CD4-positive, alpha-beta T cell (primary cell): ENCODE measurements at regions not wholly inside any gene's neighbourhood (a gene's known extent, or its start where the extent isn't known, plus 50 kb on each side); places are given as distances from the start of the nearest gene placed in this dataset.

ENCODE experiments used
- ATAC-seq: fragments of 200-7000 bp; cut with Tn5 transposase; one replicate; pipeline ENCODE4 v1.10.0; 2022; ENCODE audit warnings: mild to moderate bottlenecking; ENCODE audit not compliant: poor library complexity
- CTCF ChIA-PET: fragments of 350-600 bp; sonication (Branson Sonifier 250); formaldehyde crosslinking; loops from one replicate; lab custom pipeline; 2021; ENCODE audit warnings: antibody characterized with exemption, inconsistent platforms; lab: Charles Lee
- POLR2A ChIA-PET: fragments of 350-600 bp; sonication (Branson Sonifier 250); formaldehyde crosslinking; loops from one replicate; lab custom pipeline; 2021; ENCODE audit warnings: antibody characterized with exemption, inconsistent platforms; lab: Charles Lee
- DNase-seq, 14 experiments: peaks; one replicate each; pipeline ENCODE4 v3.0.0-alpha.2; 2013 to 2020; ENCODE audit warnings: mixed read lengths in 2 of 14
- H3K27ac ChIP-seq, 2 donors: one replicate each; pipeline versions ENCODE4 v1.5.1 to v1.7.0; 2013; ENCODE audit warnings: low read length in 2 of 2, low read depth in 1 of 2, mild to moderate bottlenecking in 1 of 2
- H3K27me3 ChIP-seq, 2 experiments: 1 replicate in 1 of 2; 2 replicates in 1 of 2; pipeline versions ENCODE4 v1.6.1 to v1.7.0; 2013; ENCODE audit warnings: low read length in 2 of 2, control low read depth in 1 of 2, mild to moderate bottlenecking in 1 of 2, moderate library complexity in 1 of 2; ENCODE audit not compliant: insufficient read depth in 2 of 2, control insufficient read depth in 1 of 2
- H3K36me3 ChIP-seq: one replicate; pipeline ENCODE4 v1.6.1; 2013; ENCODE audit warnings: low read length, control low read depth; ENCODE audit not compliant: insufficient read depth
- H3K4me1 ChIP-seq: one replicate; pipeline ENCODE4 v1.6.1; 2013; ENCODE audit warnings: low read length, control low read depth; ENCODE audit not compliant: insufficient read depth
- H3K4me3 ChIP-seq: one replicate; pipeline ENCODE4 v1.5.1; 2013; ENCODE audit warnings: mild to moderate bottlenecking, low read length, moderate library complexity
- H3K9me3 ChIP-seq, 2 experiments: 1 replicate in 1 of 2; 2 replicates in 1 of 2; pipeline versions ENCODE4 v1.6.1 to v1.7.0; 2013; ENCODE audit warnings: low read length in 2 of 2, mild to moderate bottlenecking in 2 of 2, control low read depth in 1 of 2, moderate library complexity in 1 of 2; ENCODE audit not compliant: control insufficient read depth in 1 of 2, insufficient read depth in 1 of 2
- H3K27ac Mint-ChIP-seq: one replicate; pipeline ENCODE4 v1.8.0; 2020; ENCODE audit warnings: mixed read lengths
- H3K27me3 Mint-ChIP-seq: one replicate; pipeline ENCODE4 v1.8.0; 2021; ENCODE audit warnings: mixed read lengths
- H3K36me3 Mint-ChIP-seq: one replicate; pipeline ENCODE4 v1.8.0; 2021; ENCODE audit warnings: low read depth, mixed read lengths
- H3K4me1 Mint-ChIP-seq: one replicate; pipeline ENCODE4 v1.8.0; 2021; ENCODE audit warnings: low read depth, mixed read lengths
- H3K4me3 Mint-ChIP-seq: one replicate; pipeline ENCODE4 v1.8.0; 2020; ENCODE audit warnings: mild to moderate bottlenecking, mixed read lengths
- H3K9me3 Mint-ChIP-seq: one replicate; pipeline ENCODE4 v1.8.0; 2020; ENCODE audit warnings: mixed read lengths
- intact Hi-C, 2 experiments: fragments of 100-400 bp; cut with DNase I in 1 of 2; cut with micrococcal nuclease in 1 of 2; formaldehyde crosslinking; loops; one replicate each; pipeline versions ENCODE4 v1.15.1 to v1.9.0; 2023 to 2025; cut with DNase I, micrococcal nuclease
- TF ChIP-seq, protein P1 (sequence below): fragments of 200-600 bp; IDR thresholded peaks from one replicate; pipeline ENCODE4 v1.8.0; 2022; ENCODE audit warnings: antibody characterized with exemption, mild to moderate bottlenecking

DNA sequence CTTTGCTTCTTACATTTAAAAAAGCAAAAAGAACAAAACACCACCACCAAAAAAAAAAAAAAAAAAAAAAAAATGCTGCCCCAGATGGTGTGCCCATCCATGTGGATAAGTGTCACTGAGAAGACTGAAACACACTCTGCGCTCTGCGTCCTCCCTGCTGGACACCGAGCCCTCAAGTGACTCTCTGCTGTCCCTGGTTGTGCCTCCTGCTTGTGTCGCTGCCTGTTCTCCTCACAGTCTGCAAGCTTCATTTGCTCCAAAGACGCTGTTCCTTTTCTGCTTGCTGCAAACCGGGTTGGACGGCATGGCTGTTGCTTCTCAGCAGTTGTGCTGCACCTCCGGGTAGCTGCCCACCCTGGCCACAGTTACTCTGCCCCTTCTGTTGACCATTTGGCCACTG, 276.2 kb upstream of the ATP2B1 start:
- no peaks in the 10 kb centered on the region for H3K36me3 Mint-ChIP-seq
- H3K4me1 Mint-ChIP-seq, result no peaks in the 10 kb centered on the region
- Histone ChIP-seq H3K4me1 (no peaks in the 10 kb centered on the region), H3K9me3 (no peaks in the 10 kb centered on the region), H3K27me3 (no peaks in the 10 kb centered on the region), H3K4me3 (no peak overlapping the region), H3K27ac (no peak overlapping the region), H3K36me3 (no peaks in the 10 kb centered on the region)
- ATAC-seq (no peak), DNase-seq (no peak)
- no peak overlapping the region for H3K4me3 Mint-ChIP-seq
- ChIA-PET POLR2A (no interaction called here), CTCF (interaction anchor here (0.6 kb wide), 1 partner anchor 267 kb away, joined by 3 read pairs; no protein-coding TSS in a partner anchor)
- intact Hi-C loops, result no loop called here
- TF ChIP-seq, protein P1, sequence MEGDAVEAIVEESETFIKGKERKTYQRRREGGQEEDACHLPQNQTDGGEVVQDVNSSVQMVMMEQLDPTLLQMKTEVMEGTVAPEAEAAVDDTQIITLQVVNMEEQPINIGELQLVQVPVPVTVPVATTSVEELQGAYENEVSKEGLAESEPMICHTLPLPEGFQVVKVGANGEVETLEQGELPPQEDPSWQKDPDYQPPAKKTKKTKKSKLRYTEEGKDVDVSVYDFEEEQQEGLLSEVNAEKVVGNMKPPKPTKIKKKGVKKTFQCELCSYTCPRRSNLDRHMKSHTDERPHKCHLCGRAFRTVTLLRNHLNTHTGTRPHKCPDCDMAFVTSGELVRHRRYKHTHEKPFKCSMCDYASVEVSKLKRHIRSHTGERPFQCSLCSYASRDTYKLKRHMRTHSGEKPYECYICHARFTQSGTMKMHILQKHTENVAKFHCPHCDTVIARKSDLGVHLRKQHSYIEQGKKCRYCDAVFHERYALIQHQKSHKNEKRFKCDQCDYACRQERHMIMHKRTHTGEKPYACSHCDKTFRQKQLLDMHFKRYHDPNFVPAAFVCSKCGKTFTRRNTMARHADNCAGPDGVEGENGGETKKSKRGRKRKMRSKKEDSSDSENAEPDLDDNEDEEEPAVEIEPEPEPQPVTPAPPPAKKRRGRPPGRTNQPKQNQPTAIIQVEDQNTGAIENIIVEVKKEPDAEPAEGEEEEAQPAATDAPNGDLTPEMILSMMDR, result no peak
- no peaks in the 10 kb centered on the region for H3K27me3 Mint-ChIP-seq
- no peaks in the 10 kb centered on the region for H3K9me3 Mint-ChIP-seq
- H3K27ac Mint-ChIP-seq, result no peak overlapping the region

DNA sequence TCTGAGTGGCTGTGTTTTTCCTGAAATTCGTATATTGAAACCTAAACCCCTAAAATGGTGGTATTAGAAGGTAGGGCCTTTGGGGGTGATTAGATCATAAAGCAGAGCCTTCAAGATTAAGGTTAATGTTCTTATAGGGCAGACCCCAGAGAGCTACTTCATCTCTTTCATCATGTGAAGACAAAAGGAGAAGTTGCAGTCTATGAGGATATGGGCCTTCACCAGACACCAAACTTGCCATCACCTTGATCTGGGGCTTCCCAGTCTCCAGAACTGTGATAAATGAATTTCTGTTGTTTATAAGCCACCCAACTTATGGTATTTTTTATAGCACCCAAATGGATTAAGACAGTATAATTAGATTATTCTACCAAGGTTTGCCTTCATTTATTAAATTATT, 275.0 kb upstream of the ATP2B1 start:
- H3K36me3 Mint-ChIP-seq, result no peaks in the 10 kb centered on the region
- POLR2A ChIA-PET, result no interaction called here
- CTCF ChIA-PET, result no interaction called here
- DNase-seq, result no peak
- no peak overlapping the region for H3K4me3 ChIP-seq
- no peaks in the 10 kb centered on the region for H3K36me3 ChIP-seq
- H3K27ac Mint-ChIP-seq, result no peak overlapping the region
- no peak overlapping the region for H3K27ac ChIP-seq
- no peak for ATAC-seq
- H3K4me3 Mint-ChIP-seq, result no peak overlapping the region
- no peaks in the 10 kb centered on the region for H3K4me1 ChIP-seq
- H3K27me3 ChIP-seq, result no peaks in the 10 kb centered on the region
- H3K9me3 Mint-ChIP-seq, result no peaks in the 10 kb centered on the region
- no peaks in the 10 kb centered on the region for H3K9me3 ChIP-seq
- TF ChIP-seq, protein P1, result no peak
- no peaks in the 10 kb centered on the region for H3K27me3 Mint-ChIP-seq
- H3K4me1 Mint-ChIP-seq, result no peaks in the 10 kb centered on the region
- intact Hi-C loops, result no loop called here

DNA sequence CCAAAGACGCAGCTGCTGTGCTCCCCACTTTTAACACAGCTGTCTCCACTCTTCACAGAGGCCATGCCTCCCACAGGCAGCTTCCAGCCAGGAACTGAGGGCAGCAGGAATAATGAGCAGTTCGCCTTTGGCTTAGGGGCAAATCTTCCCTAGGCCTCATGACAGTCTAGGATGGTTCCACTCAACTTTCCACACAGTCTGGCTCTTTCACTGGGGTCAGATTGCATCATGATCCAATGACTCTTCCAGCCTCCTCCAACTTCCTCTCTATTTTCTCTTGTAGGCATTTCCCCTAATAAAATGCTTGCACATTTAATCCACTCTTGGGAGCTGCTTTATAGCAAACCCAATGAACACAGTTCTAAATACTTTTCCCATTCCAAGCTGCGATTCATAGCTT, 271.6 kb upstream of the ATP2B1 start:
- H3K36me3 ChIP-seq, result no peaks in the 10 kb centered on the region
- H3K27me3 ChIP-seq, result no peaks in the 10 kb centered on the region
- no peak overlapping the region for H3K27ac Mint-ChIP-seq
- CTCF ChIA-PET, result interaction anchor here (1.6 kb wide), 1 partner anchor 40 kb away, joined by 3 read pairs; no protein-coding TSS in a partner anchor
- peaks cover 3% of the 10 kb centered on the region for H3K4me1 Mint-ChIP-seq
- H3K4me3 Mint-ChIP-seq, result no peak overlapping the region
- no peak overlapping the region for H3K27ac ChIP-seq
- intact Hi-C loops, result no loop called here
- DNase-seq (peak in 2 of 14 experiments; percentile 32 to 42), ATAC-seq (no peak)
- TF ChIP-seq, protein P1, result no peak
- POLR2A ChIA-PET, result interaction anchor here (0.6 kb wide), 1 partner anchor 274 kb away, joined by 7 read pairs; no protein-coding TSS in a partner anchor
- no peaks in the 10 kb centered on the region for H3K9me3 ChIP-seq
- H3K4me1 ChIP-seq, result no peaks in the 10 kb centered on the region
- no peak overlapping the region for H3K4me3 ChIP-seq
- H3K9me3 Mint-ChIP-seq, result no peaks in the 10 kb centered on the region
- H3K27me3 Mint-ChIP-seq, result no peaks in the 10 kb centered on the region
- H3K36me3 Mint-ChIP-seq, result no peaks in the 10 kb centered on the region
